ENCODE measurements at regions not wholly inside any gene's neighbourhood (a gene's known extent, or its start where the extent isn't known, plus 50 kb on each side); places are given as distances from the start of the nearest gene placed in this dataset.

- Histone ChIP-seq H3K4me1 (ENCODE audit: control insufficient read depth in 2 of 3, insufficient read depth in 2 of 3, low read depth in 1 of 3, low read length in 3 of 3) (no peaks in the 10 kb centered on the region), H3K4me3 (ENCODE audit: low read length in 3 of 3) (no peak overlapping the region), H3K9ac (ENCODE audit: low read length in 3 of 3) (no peak overlapping the region), H3K27ac (ENCODE audit: low read depth in 2 of 2, low read length in 2 of 2) (no peak overlapping the region), H3K9me3 (ENCODE audit: control insufficient read depth in 2 of 3, insufficient read depth in 1 of 3, low read length in 3 of 3) (peaks cover 0 to 1% (median 0%) of the 10 kb centered on the region in 3 donors), H3K27me3 (ENCODE audit: control insufficient read depth, insufficient read depth, low read length) (no peaks in the 10 kb centered on the region), H3K36me3 (ENCODE audit: control insufficient read depth in 2 of 3, insufficient read depth in 3 of 3, low read length in 3 of 3) (no peaks in the 10 kb centered on the region)
- DNase-seq: peak in 1 of 5 donors; percentile 7
- intact Hi-C loops (cut with DNase I): no loop called here
- TF ChIP-seq, protein P1, sequence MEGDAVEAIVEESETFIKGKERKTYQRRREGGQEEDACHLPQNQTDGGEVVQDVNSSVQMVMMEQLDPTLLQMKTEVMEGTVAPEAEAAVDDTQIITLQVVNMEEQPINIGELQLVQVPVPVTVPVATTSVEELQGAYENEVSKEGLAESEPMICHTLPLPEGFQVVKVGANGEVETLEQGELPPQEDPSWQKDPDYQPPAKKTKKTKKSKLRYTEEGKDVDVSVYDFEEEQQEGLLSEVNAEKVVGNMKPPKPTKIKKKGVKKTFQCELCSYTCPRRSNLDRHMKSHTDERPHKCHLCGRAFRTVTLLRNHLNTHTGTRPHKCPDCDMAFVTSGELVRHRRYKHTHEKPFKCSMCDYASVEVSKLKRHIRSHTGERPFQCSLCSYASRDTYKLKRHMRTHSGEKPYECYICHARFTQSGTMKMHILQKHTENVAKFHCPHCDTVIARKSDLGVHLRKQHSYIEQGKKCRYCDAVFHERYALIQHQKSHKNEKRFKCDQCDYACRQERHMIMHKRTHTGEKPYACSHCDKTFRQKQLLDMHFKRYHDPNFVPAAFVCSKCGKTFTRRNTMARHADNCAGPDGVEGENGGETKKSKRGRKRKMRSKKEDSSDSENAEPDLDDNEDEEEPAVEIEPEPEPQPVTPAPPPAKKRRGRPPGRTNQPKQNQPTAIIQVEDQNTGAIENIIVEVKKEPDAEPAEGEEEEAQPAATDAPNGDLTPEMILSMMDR (IDR thresholded peaks at IDR 0.05; ENCODE audit: borderline replicate concordance, extremely low read depth, insufficient read depth): no peak
- no peak for FAIRE-seq
These were observed 138.5 kb upstream of the IRX2 start for GRCh38 chr5:2890011-2890410.

DNA sequence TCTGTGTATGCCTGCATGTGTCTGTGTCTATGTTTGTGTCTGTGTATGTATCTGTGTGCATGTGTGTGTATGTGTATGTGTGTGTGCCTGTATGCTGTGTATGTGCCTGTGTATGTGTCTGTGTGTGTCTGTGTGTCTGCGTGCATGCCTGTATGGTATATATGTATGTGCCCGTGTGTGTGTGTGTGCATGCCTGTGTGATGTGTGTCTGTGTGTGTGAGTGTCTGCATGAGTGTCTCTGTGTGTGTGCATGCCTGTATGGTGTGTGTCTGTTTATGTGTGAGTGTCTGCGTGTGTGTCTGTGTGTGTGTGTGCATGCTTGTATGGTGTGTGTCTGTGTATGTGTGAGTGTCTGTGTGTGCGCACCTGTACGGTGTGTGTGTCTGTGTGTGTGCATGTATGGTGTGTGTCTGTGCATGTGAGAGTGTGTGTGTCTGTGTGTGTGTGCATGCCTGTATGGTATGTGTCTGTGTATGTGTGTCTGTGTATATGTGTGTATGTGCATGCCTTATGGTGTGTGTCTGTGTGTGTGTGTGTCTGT lies 137.1 kb upstream of the IRX2 start:
- H3K36me3 ChIP-seq (ENCODE audit: control insufficient read depth in 2 of 3, insufficient read depth in 3 of 3, low read length in 3 of 3): no peaks in the 10 kb centered on the region
- H3K9ac ChIP-seq (ENCODE audit: low read length in 3 of 3): no peak overlapping the region
- intact Hi-C loops (cut with DNase I): no loop called here
- peaks cover 0 to 1% (median 0%) of the 10 kb centered on the region in 3 donors for H3K9me3 ChIP-seq (ENCODE audit: control insufficient read depth in 2 of 3, insufficient read depth in 1 of 3, low read length in 3 of 3)
- H3K27me3 ChIP-seq (ENCODE audit: control insufficient read depth, insufficient read depth, low read length): no peaks in the 10 kb centered on the region
- FAIRE-seq: no peak
- no peak for DNase-seq
- H3K4me1 ChIP-seq (ENCODE audit: control insufficient read depth in 2 of 3, insufficient read depth in 2 of 3, low read depth in 1 of 3, low read length in 3 of 3): no peaks in the 10 kb centered on the region
- H3K4me3 ChIP-seq (ENCODE audit: low read length in 3 of 3): no peak overlapping the region
- no peak overlapping the region for H3K27ac ChIP-seq (ENCODE audit: low read depth in 2 of 2, low read length in 2 of 2)
- TF ChIP-seq, protein P1 (IDR thresholded peaks at IDR 0.05; ENCODE audit: borderline replicate concordance, extremely low read depth, insufficient read depth): no peak

DNA sequence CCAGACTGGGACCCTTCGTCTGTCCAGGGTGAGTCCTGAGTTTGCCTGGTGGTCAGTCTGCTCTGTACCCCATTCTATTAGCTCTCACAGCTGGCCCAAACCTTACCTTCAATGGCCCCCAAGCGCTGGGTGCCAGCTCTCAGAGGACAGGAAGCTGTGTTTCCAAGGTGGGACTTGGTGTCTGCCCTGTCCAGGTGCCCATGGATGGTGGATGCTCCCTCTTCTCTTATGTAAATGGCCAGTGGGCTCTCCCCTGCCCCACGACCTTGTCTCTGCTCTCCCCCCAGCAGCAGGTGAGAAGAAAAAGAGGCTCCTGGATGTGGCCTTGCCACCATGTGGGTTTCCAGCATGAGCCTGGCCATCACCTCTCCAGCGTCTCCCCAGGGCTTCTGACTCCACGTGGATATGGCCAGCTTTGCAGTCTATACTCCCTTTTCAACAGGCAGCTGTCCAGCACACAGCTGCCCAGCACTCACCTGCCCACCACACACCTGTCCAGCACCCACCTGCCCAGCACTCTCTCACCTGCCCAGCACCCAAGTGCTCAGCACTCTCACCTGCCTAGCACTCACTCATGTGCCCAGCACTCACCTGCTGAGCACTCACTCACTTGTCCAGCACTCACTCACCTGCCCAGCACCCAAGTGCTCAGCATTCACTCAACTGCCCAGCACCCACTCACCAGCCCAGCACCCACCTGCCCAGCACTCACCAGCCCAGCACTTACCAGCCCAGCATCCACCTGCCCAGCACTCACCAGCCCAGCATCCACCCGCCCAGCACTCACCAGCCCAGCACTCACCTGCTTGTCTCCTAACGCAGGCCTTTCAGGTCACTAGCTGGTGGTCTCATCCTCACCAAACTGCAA lies 136.2 kb upstream of the IRX2 start:
- no peaks in the 10 kb centered on the region for H3K36me3 ChIP-seq (ENCODE audit: control insufficient read depth in 2 of 3, insufficient read depth in 3 of 3, low read length in 3 of 3)
- no peak overlapping the region for H3K27ac ChIP-seq (ENCODE audit: low read depth in 2 of 2, low read length in 2 of 2)
- intact Hi-C loops (cut with DNase I): no loop called here
- peaks cover 0 to 1% (median 0%) of the 10 kb centered on the region in 3 donors for H3K9me3 ChIP-seq (ENCODE audit: control insufficient read depth in 2 of 3, insufficient read depth in 1 of 3, low read length in 3 of 3)
- no peaks in the 10 kb centered on the region for H3K27me3 ChIP-seq (ENCODE audit: control insufficient read depth, insufficient read depth, low read length)
- no peak overlapping the region for H3K9ac ChIP-seq (ENCODE audit: low read length in 3 of 3)
- TF ChIP-seq, protein P1 (IDR thresholded peaks at IDR 0.05; ENCODE audit: borderline replicate concordance, extremely low read depth, insufficient read depth): no peak
- no peak overlapping the region for H3K4me3 ChIP-seq (ENCODE audit: low read length in 3 of 3)
- no peaks in the 10 kb centered on the region for H3K4me1 ChIP-seq (ENCODE audit: control insufficient read depth in 2 of 3, insufficient read depth in 2 of 3, low read depth in 1 of 3, low read length in 3 of 3)
- DNase-seq: peak in 1 of 5 donors; percentile 13
- no peak for FAIRE-seq
